Esophagus (tissue), 2 donors: ENCODE measurements at regions not wholly inside any gene's neighbourhood (a gene's known extent, or its start where the extent isn't known, plus 50 kb on each side); places are given as distances from the start of the nearest gene placed in this dataset.

Experiments
- H3K27ac ChIP-seq, 2 donors: one replicate each; pipeline ENCODE4 v1.5.1; 2013; ENCODE audit warnings: low read depth in 2 of 2, mild to moderate bottlenecking in 2 of 2, inconsistent platforms in 1 of 2, low read length in 1 of 2, moderate library complexity in 1 of 2
- H3K27me3 ChIP-seq, 2 donors: one replicate each; pipeline ENCODE4 v1.6.1; 2013; ENCODE audit warnings: low read length in 2 of 2, control low read depth in 1 of 2, mild to moderate bottlenecking in 1 of 2; ENCODE audit not compliant: insufficient read depth in 2 of 2, control insufficient read depth in 1 of 2
- H3K36me3 ChIP-seq, 2 donors: one replicate each; pipeline ENCODE4 v1.6.1; 2013; ENCODE audit warnings: low read length in 1 of 2; ENCODE audit not compliant: control insufficient read depth in 2 of 2, insufficient read depth in 2 of 2
- H3K4me1 ChIP-seq, 2 donors: one replicate each; pipeline ENCODE4 v1.6.1; 2013; ENCODE audit warnings: low read length in 1 of 2; ENCODE audit not compliant: control insufficient read depth in 2 of 2, insufficient read depth in 2 of 2
- H3K4me3 ChIP-seq, 2 donors: one replicate each; pipeline ENCODE4 v1.5.1; 2013; ENCODE audit warnings: low read length in 2 of 2, mild to moderate bottlenecking in 2 of 2, low read depth in 1 of 2, moderate library complexity in 1 of 2
- H3K9me3 ChIP-seq, 2 donors: one replicate each; pipeline ENCODE4 v1.6.1; 2013; ENCODE audit warnings: mild to moderate bottlenecking in 2 of 2, low read depth in 1 of 2, low read length in 1 of 2, moderate library complexity in 1 of 2; ENCODE audit not compliant: control insufficient read depth in 2 of 2, insufficient read depth in 1 of 2
- WGBS, 2 donors: extraction: QIAGEN DNeasy Blood & Tissue Kit; methylation state at CpG; one replicate each; pipeline ENCODE4 v1.1.7; 2013; 5-methylcytosine and 5-hydroxymethylcytosine counted together
- donor health status: healthy with polysubstance abuse.
- donor health status: Bipolar disorder and iron deficiency.

- H3K36me3 ChIP-seq = no peaks in the 10 kb centered on the region
- H3K4me3 ChIP-seq = no peak overlapping the region
- H3K4me1 ChIP-seq = no peaks in the 10 kb centered on the region
- no peak overlapping the region for H3K27ac ChIP-seq
- no peaks in the 10 kb centered on the region for H3K9me3 ChIP-seq
- no peaks in the 10 kb centered on the region for H3K27me3 ChIP-seq
These were observed 127.0 kb downstream of the PRELID2 start for GRCh38 chr5:145708169-145708568.

GRCh38 chr5:145704724-145705123 lies 130.4 kb downstream of the PRELID2 start:
- H3K36me3 ChIP-seq = no peaks in the 10 kb centered on the region
- 92 to 95% methylated on average over 3 of the region's 3 CpGs for WGBS, 2 donors
- no peaks in the 10 kb centered on the region for H3K27me3 ChIP-seq
- H3K4me3 ChIP-seq = no peak overlapping the region
- H3K27ac ChIP-seq = no peak overlapping the region
- H3K4me1 ChIP-seq = no peaks in the 10 kb centered on the region
- no peaks in the 10 kb centered on the region for H3K9me3 ChIP-seq

- WGBS, 2 donors = 84 to 93% methylated on average over 4 of the region's 4 CpGs
- Histone ChIP-seq H3K4me3 (no peak overlapping the region), H3K36me3 (no peaks in the 10 kb centered on the region), H3K4me1 (no peaks in the 10 kb centered on the region), H3K27me3 (no peaks in the 10 kb centered on the region), H3K27ac (no peak overlapping the region), H3K9me3 (no peaks in the 10 kb centered on the region)
These were observed 131.3 kb downstream of the PRELID2 start for GRCh38 chr5:145703856-145704255.

- WGBS, 2 donors = 90 to 95% methylated on average over 3 of the region's 3 CpGs
- H3K9me3 ChIP-seq = no peaks in the 10 kb centered on the region
These were observed 133.7 kb downstream of the PRELID2 start for GRCh38 chr5:145701404-145701803.

GRCh38 chr5:145699846-145700245 lies 135.3 kb downstream of the PRELID2 start:
- Histone ChIP-seq H3K4me3 (no peak overlapping the region), H3K27ac (no peak overlapping the region), H3K9me3 (no peaks in the 10 kb centered on the region), H3K36me3 (no peaks in the 10 kb centered on the region), H3K4me1 (no peaks in the 10 kb centered on the region), H3K27me3 (no peaks in the 10 kb centered on the region)
- WGBS, 2 donors = 83 to 86% methylated on average over 2 of the region's 2 CpGs

More at GRCh38 chr5:145701404-145701803, 133.7 kb downstream of the PRELID2 start:
- Histone ChIP-seq H3K27me3 (no peaks in the 10 kb centered on the region), H3K36me3 (no peaks in the 10 kb centered on the region), H3K4me3 (no peak overlapping the region), H3K4me1 (no peaks in the 10 kb centered on the region), H3K27ac (no peak overlapping the region)

- H3K27ac ChIP-seq = no peak overlapping the region
- H3K9me3 ChIP-seq = no peaks in the 10 kb centered on the region
- H3K4me3 ChIP-seq = no peak overlapping the region
- 60 to 62% methylated on average over 4 of the region's 4 CpGs for WGBS, 2 donors
- H3K27me3 ChIP-seq = no peaks in the 10 kb centered on the region
- H3K36me3 ChIP-seq = no peaks in the 10 kb centered on the region
- H3K4me1 ChIP-seq = no peaks in the 10 kb centered on the region
These were observed 137.7 kb downstream of the PRELID2 start for GRCh38 chr5:145697251-145697990.

GRCh38 chr5:145689235-145689634 lies 145.9 kb downstream of the PRELID2 start:
- Histone ChIP-seq H3K4me1 (no peaks in the 10 kb centered on the region), H3K4me3 (no peak overlapping the region), H3K27ac (no peak overlapping the region), H3K9me3 (no peaks in the 10 kb centered on the region), H3K36me3 (no peaks in the 10 kb centered on the region), H3K27me3 (no peaks in the 10 kb centered on the region)
- WGBS, 2 donors = 70% methylated on average over 3 of the region's 3 CpGs

- 91% methylated on average over 4 of the region's 4 CpGs for WGBS, 2 donors
- H3K36me3 ChIP-seq = no peaks in the 10 kb centered on the region
- H3K27me3 ChIP-seq = no peaks in the 10 kb centered on the region
- no peaks in the 10 kb centered on the region for H3K4me1 ChIP-seq
- no peak overlapping the region for H3K4me3 ChIP-seq
- H3K27ac ChIP-seq = no peak overlapping the region
- H3K9me3 ChIP-seq = no peaks in the 10 kb centered on the region
These were observed 147.2 kb downstream of the PRELID2 start for GRCh38 chr5:145687943-145688342.

GRCh38 chr5:145685417-145685816 lies 149.7 kb downstream of the PRELID2 start:
- Histone ChIP-seq H3K9me3 (no peaks in the 10 kb centered on the region), H3K36me3 (no peaks in the 10 kb centered on the region), H3K27me3 (no peaks in the 10 kb centered on the region), H3K27ac (no peak overlapping the region), H3K4me1 (no peaks in the 10 kb centered on the region), H3K4me3 (no peak overlapping the region)
- 98 to 100% methylated on average over 1 of the region's 1 CpG for WGBS, 2 donors

- Histone ChIP-seq H3K27ac (no peak overlapping the region), H3K36me3 (no peaks in the 10 kb centered on the region), H3K4me3 (no peak overlapping the region), H3K4me1 (no peaks in the 10 kb centered on the region), H3K9me3 (no peaks in the 10 kb centered on the region), H3K27me3 (no peaks in the 10 kb centered on the region)
- 84 to 93% methylated on average over 2 of the region's 2 CpGs for WGBS, 2 donors
These were observed 151.7 kb downstream of the PRELID2 start for GRCh38 chr5:145683431-145683830.
